DOHH2 (cell line): ENCODE measurements at regions not wholly inside any gene's neighbourhood (a gene's known extent, or its start where the extent isn't known, plus 50 kb on each side); places are given as distances from the start of the nearest gene placed in this dataset.
A peak's percentile ranks its signal among the peaks of the same experiment; 100 is the strongest.

Experiments
- H3F3A ChIP-seq: fragments of 200-600 bp; sonication (generic), shearing (Covaris generic); 2 replicates; pipeline ENCODE4 v1.6.0; 2016; ENCODE audit warnings: antibody characterized with exemption, mild to moderate bottlenecking; ENCODE audit not compliant: control insufficient read depth, insufficient read depth
- H3K27ac ChIP-seq: fragments of 200-600 bp; sonication (generic); 2 replicates; pipeline ENCODE4 v1.5.1; 2014; ENCODE audit warnings: low read depth, mild to moderate bottlenecking, low read length, moderate library complexity
- H3K27me3 ChIP-seq: fragments of 200-600 bp; sonication (generic); 2 replicates; pipeline ENCODE4 v1.6.1; 2014; ENCODE audit warnings: mild to moderate bottlenecking, low read length, mixed read lengths; ENCODE audit not compliant: control insufficient read depth
- H3K36me3 ChIP-seq: fragments of 200-600 bp; sonication (generic); 2 replicates; pipeline ENCODE4 v1.6.1; 2014; ENCODE audit warnings: mild to moderate bottlenecking, low read length, moderate library complexity, mixed read lengths; ENCODE audit not compliant: control insufficient read depth
- H3K4me1 ChIP-seq: fragments of 200-600 bp; sonication (generic); 2 replicates; pipeline ENCODE4 v1.6.1; 2014; ENCODE audit warnings: mild to moderate bottlenecking, low read length, mixed read lengths; ENCODE audit not compliant: control insufficient read depth
- H3K4me2 ChIP-seq: fragments of 200-600 bp; sonication (generic); 2 replicates; pipeline ENCODE4 v1.6.0; 2014; ENCODE audit warnings: mild to moderate bottlenecking, low read length, moderate library complexity
- H3K4me3 ChIP-seq: fragments of 200-600 bp; sonication (generic); 2 replicates; pipeline ENCODE4 v1.5.1; 2014; ENCODE audit warnings: mild to moderate bottlenecking, low read length, mixed read lengths
- H3K79me2 ChIP-seq: fragments of 200-600 bp; sonication (generic); 2 replicates; pipeline ENCODE4 v1.6.1; 2014; ENCODE audit warnings: mild to moderate bottlenecking, low read length, mixed read lengths; ENCODE audit not compliant: control insufficient read depth
- H3K9me2 ChIP-seq: fragments of 200-600 bp; sonication (generic); replicated peaks from 2 replicates; pipeline ENCODE4 v1.6.1; 2014; ENCODE audit warnings: mild to moderate bottlenecking, low read length, mixed read lengths; ENCODE audit not compliant: control insufficient read depth
- H3K9me3 ChIP-seq: fragments of 200-600 bp; sonication (generic); 2 replicates; pipeline ENCODE4 v1.6.1; 2014; ENCODE audit warnings: antibody characterized with exemption, low read length, mixed read lengths; ENCODE audit not compliant: control insufficient read depth, insufficient read depth
- H4K20me1 ChIP-seq: fragments of 200-600 bp; sonication (generic); 2 replicates; pipeline ENCODE4 v1.6.0; 2014; ENCODE audit warnings: low read depth, mild to moderate bottlenecking, antibody characterized with exemption, low read length, moderate library complexity; ENCODE audit not compliant: control insufficient read depth, insufficient read depth
- EZH2phosphoT487 ChIP-seq: fragments of 200-600 bp; sonication (generic); IDR thresholded peaks from 2 replicates; pipeline ENCODE4 v1.6.1; 2017; ENCODE audit warnings: borderline replicate concordance, mild to moderate bottlenecking, antibody characterized with exemption, low read length, moderate library complexity, mixed read lengths
- TF ChIP-seq, protein P1 (sequence below): fragments of 200-600 bp; sonication (generic); IDR thresholded peaks from one replicate; pipeline ENCODE4 v1.5.1; 2014; ENCODE audit warnings: antibody characterized with exemption, mild to moderate bottlenecking, low read depth, low read length; ENCODE audit not compliant: poor library complexity, severe bottlenecking

DNA sequence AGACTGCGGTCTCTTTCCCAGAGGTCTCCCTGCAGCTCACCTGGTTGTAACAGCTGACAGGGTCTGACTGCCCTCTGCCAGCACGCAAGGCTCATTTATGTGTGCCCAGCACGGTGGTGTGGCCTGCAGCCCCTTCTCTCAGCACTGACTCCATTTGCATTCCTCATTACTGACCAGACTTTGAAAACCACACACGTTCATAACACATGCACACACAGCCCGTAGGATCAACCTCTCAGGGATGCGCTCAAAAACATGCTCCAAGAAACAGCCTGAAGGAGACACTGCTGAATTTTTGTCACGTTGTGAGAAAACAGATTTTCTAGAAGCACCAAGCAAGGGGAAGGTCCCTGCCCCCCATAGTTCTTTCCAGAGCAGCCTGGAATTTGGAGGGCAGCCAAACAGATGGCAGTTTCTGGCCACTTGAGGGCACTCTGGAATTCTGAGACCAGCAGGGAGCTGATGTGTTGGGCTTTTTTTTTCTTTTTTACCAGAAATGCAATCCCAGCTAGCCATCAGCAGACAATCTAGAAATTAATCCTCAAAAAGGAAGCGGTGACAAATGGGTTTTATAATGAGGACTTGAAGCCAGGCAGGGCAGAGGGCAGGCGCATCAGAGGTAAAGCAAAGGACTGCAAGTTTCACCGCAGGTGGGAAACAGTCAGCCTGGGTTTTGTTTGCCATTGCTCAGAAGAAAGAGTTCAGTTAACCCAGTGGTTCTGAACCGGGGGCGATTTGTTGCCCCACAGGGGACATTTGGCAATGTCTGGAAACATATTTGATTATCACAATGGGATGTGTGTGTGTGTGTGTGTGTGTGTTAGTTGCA is 170.5 kb upstream of the PROK2 start:
- Histone ChIP-seq H3F3A (no peaks in the 10 kb centered on the region), H3K9me2 (no peaks in the 10 kb centered on the region), H3K9me3 (no peaks in the 10 kb centered on the region), H3K4me3 (no peak overlapping the region), H4K20me1 (no peaks in the 10 kb centered on the region), H3K4me1 (peaks cover 15% of the 10 kb centered on the region), H3K79me2 (no peaks in the 10 kb centered on the region), H3K27ac (no peak overlapping the region), H3K36me3 (no peaks in the 10 kb centered on the region), H3K4me2 (no peak overlapping the region), H3K27me3 (peaks cover 10% of the 10 kb centered on the region)
- TF ChIP-seq, protein P1, sequence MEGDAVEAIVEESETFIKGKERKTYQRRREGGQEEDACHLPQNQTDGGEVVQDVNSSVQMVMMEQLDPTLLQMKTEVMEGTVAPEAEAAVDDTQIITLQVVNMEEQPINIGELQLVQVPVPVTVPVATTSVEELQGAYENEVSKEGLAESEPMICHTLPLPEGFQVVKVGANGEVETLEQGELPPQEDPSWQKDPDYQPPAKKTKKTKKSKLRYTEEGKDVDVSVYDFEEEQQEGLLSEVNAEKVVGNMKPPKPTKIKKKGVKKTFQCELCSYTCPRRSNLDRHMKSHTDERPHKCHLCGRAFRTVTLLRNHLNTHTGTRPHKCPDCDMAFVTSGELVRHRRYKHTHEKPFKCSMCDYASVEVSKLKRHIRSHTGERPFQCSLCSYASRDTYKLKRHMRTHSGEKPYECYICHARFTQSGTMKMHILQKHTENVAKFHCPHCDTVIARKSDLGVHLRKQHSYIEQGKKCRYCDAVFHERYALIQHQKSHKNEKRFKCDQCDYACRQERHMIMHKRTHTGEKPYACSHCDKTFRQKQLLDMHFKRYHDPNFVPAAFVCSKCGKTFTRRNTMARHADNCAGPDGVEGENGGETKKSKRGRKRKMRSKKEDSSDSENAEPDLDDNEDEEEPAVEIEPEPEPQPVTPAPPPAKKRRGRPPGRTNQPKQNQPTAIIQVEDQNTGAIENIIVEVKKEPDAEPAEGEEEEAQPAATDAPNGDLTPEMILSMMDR: peak; percentile 63
- no peak for TF ChIP-seq EZH2phosphoT487

DNA sequence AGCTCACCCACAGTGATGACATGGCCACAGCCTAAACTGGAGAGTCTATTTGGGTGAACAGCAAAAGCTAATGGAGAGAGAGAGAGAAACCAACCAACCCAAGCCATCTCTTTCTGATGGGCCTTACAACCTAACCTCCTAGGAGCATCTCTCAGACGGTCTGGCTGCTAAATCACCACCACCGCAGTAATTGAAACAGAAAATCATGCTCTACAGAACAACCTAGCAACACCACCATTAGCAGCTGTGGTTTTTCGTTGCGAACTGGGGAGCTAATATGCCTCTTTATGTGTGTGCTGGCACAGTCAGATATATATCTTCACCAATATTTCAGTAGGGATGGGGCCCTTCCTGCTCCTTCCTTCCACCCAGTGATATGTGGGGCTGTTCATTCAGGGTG is 166.9 kb upstream of the PROK2 start:
- Histone ChIP-seq H3K27ac (no peak overlapping the region), H3K27me3 (peaks cover 34% of the 10 kb centered on the region), H3K79me2 (no peaks in the 10 kb centered on the region), H4K20me1 (no peaks in the 10 kb centered on the region), H3K4me2 (no peak overlapping the region), H3K4me1 (peaks cover 15% of the 10 kb centered on the region), H3K36me3 (no peaks in the 10 kb centered on the region), H3K4me3 (no peak overlapping the region), H3F3A (no peaks in the 10 kb centered on the region), H3K9me3 (no peaks in the 10 kb centered on the region), H3K9me2 (no peaks in the 10 kb centered on the region)
- TF ChIP-seq, protein P1: no peak

GRCh38 chr3:71951361-71951760 is 166.4 kb upstream of the PROK2 start:
- H4K20me1 ChIP-seq: no peaks in the 10 kb centered on the region
- H3K27me3 ChIP-seq: peaks cover 37% of the 10 kb centered on the region

More at GRCh38 chr3:71951361-71951760, 166.4 kb upstream of the PROK2 start:
- H3K4me3 ChIP-seq: no peak overlapping the region
- H3F3A ChIP-seq: no peaks in the 10 kb centered on the region
- no peak for TF ChIP-seq EZH2phosphoT487
- TF ChIP-seq, protein P1: no peak
- no peaks in the 10 kb centered on the region for H3K9me3 ChIP-seq
- H3K27ac ChIP-seq: no peak overlapping the region
- no peak overlapping the region for H3K4me2 ChIP-seq
- peaks cover 13% of the 10 kb centered on the region for H3K4me1 ChIP-seq
- no peaks in the 10 kb centered on the region for H3K9me2 ChIP-seq
- no peaks in the 10 kb centered on the region for H3K36me3 ChIP-seq
- no peaks in the 10 kb centered on the region for H3K79me2 ChIP-seq
